ENCODE measurements at regions not wholly inside any gene's neighbourhood (a gene's known extent, or its start where the extent isn't known, plus 50 kb on each side); places are given as distances from the start of the nearest gene placed in this dataset.

GRCh38 chr5:92613546-92613945 lies 967.5 kb downstream of the NR2F1-AS1 start:
- TF ChIP-seq CTCF (conservative IDR thresholded peaks at IDR 0.05; ENCODE audit: low read depth in 2 of 2) (no peak), EZH2 (IDR thresholded peaks at IDR 0.05; ENCODE audit: low read depth, unreplicated experiment) (no peak), REST (IDR thresholded peaks at IDR 0.05; ENCODE audit: unreplicated experiment) (no peak), JUNB (IDR thresholded peaks at IDR 0.05; ENCODE audit: unreplicated experiment) (no peak), POLR2AphosphoS5 (IDR thresholded peaks at IDR 0.05; ENCODE audit: low read depth) (no peak), NANOG (IDR thresholded peaks at IDR 0.05; ENCODE audit: borderline replicate concordance) (no peak)
- TF ChIP-seq, protein P1, sequence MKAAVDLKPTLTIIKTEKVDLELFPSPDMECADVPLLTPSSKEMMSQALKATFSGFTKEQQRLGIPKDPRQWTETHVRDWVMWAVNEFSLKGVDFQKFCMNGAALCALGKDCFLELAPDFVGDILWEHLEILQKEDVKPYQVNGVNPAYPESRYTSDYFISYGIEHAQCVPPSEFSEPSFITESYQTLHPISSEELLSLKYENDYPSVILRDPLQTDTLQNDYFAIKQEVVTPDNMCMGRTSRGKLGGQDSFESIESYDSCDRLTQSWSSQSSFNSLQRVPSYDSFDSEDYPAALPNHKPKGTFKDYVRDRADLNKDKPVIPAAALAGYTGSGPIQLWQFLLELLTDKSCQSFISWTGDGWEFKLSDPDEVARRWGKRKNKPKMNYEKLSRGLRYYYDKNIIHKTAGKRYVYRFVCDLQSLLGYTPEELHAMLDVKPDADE (IDR thresholded peaks at IDR 0.05), result no peak

Measured in GM23338 (cell line).